Pancreas (tissue), 10 donors: ENCODE measurements at regions not wholly inside any gene's neighbourhood (a gene's known extent, or its start where the extent isn't known, plus 50 kb on each side); places are given as distances from the start of the nearest gene placed in this dataset.

Experiments used
- ATAC-seq, 4 donors: fragments of 200-7000 bp; cut with Tn5 transposase; one replicate each; pipeline versions ENCODE4 v1.8.0 to v1.9.1; 2020; ENCODE audit warnings: mild to moderate bottlenecking in 4 of 4, moderate library complexity in 4 of 4
- DNase-seq, 6 donors: peaks; one replicate each; pipeline ENCODE4 v3.0.0-alpha.2; 2020
- FAIRE-seq: peaks from 2 replicates; lab custom pipeline; 2012; peaks lifted over from hg19 to GRCh38; lab: Jason Lieb, UNC
- H3K27ac ChIP-seq, 4 donors: fragments of 200-600 bp; sonication (generic); 1 replicate in 3 of 4; 2 replicates in 1 of 4; pipeline versions ENCODE4 v1.5.0 to v1.8.0; 2020
- H3K27me3 ChIP-seq, 4 donors: fragments of 200-600 bp; one replicate each; pipeline ENCODE4 v1.8.0; 2021
- H3K36me3 ChIP-seq, 3 donors: fragments of 200-600 bp; sonication (generic) in 1 of 3; one replicate each; pipeline versions ENCODE4 v1.5.0 to v1.8.0; 2020 to 2021
- H3K4me1 ChIP-seq, 3 donors: fragments of 200-600 bp; one replicate each; pipeline ENCODE4 v1.8.0; 2021
- H3K4me3 ChIP-seq, 4 donors: fragments of 200-600 bp; sonication (generic) in 2 of 4; one replicate each; pipeline versions ENCODE4 v1.5.0 to v1.8.0; 2020 to 2021
- H3K9me3 ChIP-seq, 4 donors: fragments of 200-600 bp; one replicate each; pipeline ENCODE4 v1.8.0; 2021
- CTCF ChIP-seq, 4 donors: fragments of 200-600 bp; sonication (generic) in 3 of 4; IDR thresholded peaks; one replicate each; pipeline versions ENCODE4 v1.5.0 to v1.8.0; 2021; ENCODE audit warnings: antibody characterized with exemption in 4 of 4
- WGBS, 2 donors: extraction: QIAGEN DNeasy Blood & Tissue Kit; methylation state at CpG; one replicate each; pipeline ENCODE4 v1.1.7; 2013; 5-methylcytosine and 5-hydroxymethylcytosine counted together
- intact Hi-C, 3 donors: fragments of 100-400 bp; cut with DNase I; formaldehyde crosslinking; loops; one replicate each; pipeline versions ENCODE4 v1.11.1 to v1.14.2; 2022
- donor health status: healthy with polysubstance abuse.
- donor health status: DM: no; HTN: no; CAD: no; lungs with moderate emphysema.
- donor health status: DM: no; HTN: no; CAD: no.
- donor health status: control.
- donor health status: control.
- donor health status: Bipolar disorder and iron deficiency.
- donor health status: DM: yes; HTN: yes; CAD: no.
- donor health status: DM: no; HTN: no; CAD: no.
- donor health status: DM: no; HTN: no; CAD: no.
- donor health status: DM: yes; HTN: yes; CAD: no.

GRCh38 chr1:34380526-34381124 is 203.9 kb downstream of the C1orf94 start:
- Histone ChIP-seq H3K36me3 (no peaks in the 10 kb centered on the region), H3K27ac (no peak overlapping the region), H3K9me3 (no peaks in the 10 kb centered on the region), H3K4me1 (no peaks in the 10 kb centered on the region), H3K4me3 (no peak overlapping the region), H3K27me3 (no peaks in the 10 kb centered on the region)
- no peak for DNase-seq
- no peak for TF ChIP-seq CTCF (IDR thresholded peaks at IDR 0.05)
- no peak for ATAC-seq
- FAIRE-seq = no peak
- intact Hi-C loops = no loop called here
- 37 to 39% methylated on average over 12 of the region's 12 CpGs for WGBS, 2 donors

- no peaks in the 10 kb centered on the region for H3K27me3 ChIP-seq
- no peak for TF ChIP-seq CTCF (IDR thresholded peaks at IDR 0.05)
Observed at GRCh38 chr1:34389974-34390373, 213.3 kb downstream of the C1orf94 start.

GRCh38 chr1:34396042-34396441 is 219.3 kb downstream of the C1orf94 start:
- intact Hi-C loops = no loop called here
- H3K27me3 ChIP-seq = peaks cover 0 to 3% (median 0%) of the 10 kb centered on the region in 4 donors

More at GRCh38 chr1:34389974-34390373, 213.3 kb downstream of the C1orf94 start:
- no peak overlapping the region for H3K4me3 ChIP-seq
- no peaks in the 10 kb centered on the region for H3K36me3 ChIP-seq
- no peak for ATAC-seq
- FAIRE-seq = no peak
- no peaks in the 10 kb centered on the region for H3K9me3 ChIP-seq
- H3K27ac ChIP-seq = no peak overlapping the region
- DNase-seq = no peak
- intact Hi-C loops = no loop called here
- 46 to 67% methylated on average over 1 of the region's 1 CpG for WGBS, 2 donors
- H3K4me1 ChIP-seq = no peaks in the 10 kb centered on the region

GRCh38 chr1:34398241-34398915 is 221.7 kb downstream of the C1orf94 start:
- Histone ChIP-seq H3K27me3 (peaks cover 0 to 3% (median 0%) of the 10 kb centered on the region in 4 donors), H3K4me3 (no peak overlapping the region), H3K36me3 (no peaks in the 10 kb centered on the region), H3K4me1 (no peaks in the 10 kb centered on the region), H3K27ac (no peak overlapping the region), H3K9me3 (no peaks in the 10 kb centered on the region)
- intact Hi-C loops = no loop called here
- ATAC-seq (no peak), DNase-seq (no peak), FAIRE-seq (no peak)
- no peak for TF ChIP-seq CTCF (IDR thresholded peaks at IDR 0.05)
- 79 to 84% methylated on average over 5 of the region's 5 CpGs for WGBS, 2 donors

More at GRCh38 chr1:34396042-34396441, 219.3 kb downstream of the C1orf94 start:
- WGBS, 2 donors = 56 to 62% methylated on average over 2 of the region's 2 CpGs
- Histone ChIP-seq H3K4me3 (no peak overlapping the region), H3K9me3 (no peaks in the 10 kb centered on the region), H3K4me1 (no peaks in the 10 kb centered on the region), H3K36me3 (no peaks in the 10 kb centered on the region), H3K27ac (no peak overlapping the region)
- FAIRE-seq (no peak), ATAC-seq (no peak), DNase-seq (no peak)
- TF ChIP-seq CTCF (IDR thresholded peaks at IDR 0.05) = no peak

GRCh38 chr1:34398916-34399275 is 222.2 kb downstream of the C1orf94 start:
- TF ChIP-seq CTCF (IDR thresholded peaks at IDR 0.05) = no peak
- Histone ChIP-seq H3K27me3 (peaks cover 0 to 3% (median 0%) of the 10 kb centered on the region in 4 donors), H3K4me1 (no peaks in the 10 kb centered on the region), H3K9me3 (no peaks in the 10 kb centered on the region), H3K36me3 (no peaks in the 10 kb centered on the region), H3K27ac (no peak overlapping the region), H3K4me3 (no peak overlapping the region)
- intact Hi-C loops = no loop called here
- no peak for DNase-seq
- ATAC-seq = no peak
- 7 to 14% methylated on average over 4 of the region's 4 CpGs for WGBS, 2 donors
- no peak for FAIRE-seq
